ENCODE measurements at regions not wholly inside any gene's neighbourhood (a gene's known extent, or its start where the extent isn't known, plus 50 kb on each side); places are given as distances from the start of the nearest gene placed in this dataset.

- TF ChIP-seq EMX1 (CRISPR knock-in tag; IDR thresholded peaks at IDR 0.05) (no peak), GRHL2 (CRISPR knock-in tag; IDR thresholded peaks at IDR 0.05; ENCODE audit: insufficient replicate concordance, severe bottlenecking) (no peak)
Observed at GRCh38 chr18:64840911-64841701, 692.2 kb upstream of the LINC00305 start (continued).

- ATAC-seq (no peak), DNase-seq (ENCODE audit: low spot score) (no peak)
- ChIA-PET CTCF (no interaction called here), POLR2A (no interaction called here)
- H3K4me3 Mint-ChIP-seq = no peak overlapping the region
- H3K27ac Mint-ChIP-seq = no peak overlapping the region
- H3K4me1 Mint-ChIP-seq = 0 out of 2 replicates have a peak, but pooled peaks cover 2% of the 10 kb centered on the region
- no peaks in the 10 kb centered on the region; the same call in 1 of the 2 replicates for H3K36me3 Mint-ChIP-seq
- H3K27me3 Mint-ChIP-seq (ENCODE audit: low read depth) = no peaks in the 10 kb centered on the region; the same call in 1 of the 2 replicates
- H3K9me3 Mint-ChIP-seq = peaks cover 20% of the 10 kb centered on the region
- TF ChIP-seq ZNF425 (CRISPR knock-in tag; conservative IDR thresholded peaks at IDR 0.05) (no peak), SMAD3 (CRISPR knock-in tag; IDR thresholded peaks at IDR 0.05; ENCODE audit: borderline replicate concordance) (no peak), E2F5 (CRISPR knock-in tag; IDR thresholded peaks at IDR 0.05) (no peak), HMGXB4 (CRISPR knock-in tag; IDR thresholded peaks at IDR 0.05) (no peak), TEAD1 (CRISPR knock-in tag; IDR thresholded peaks at IDR 0.05) (no peak), AR (CRISPR knock-in tag; IDR thresholded peaks at IDR 0.05) (no peak), MYBL2 (CRISPR knock-in tag; IDR thresholded peaks at IDR 0.05) (no peak), GABPB1 (CRISPR knock-in tag; IDR thresholded peaks at IDR 0.05) (no peak), USF1 (CRISPR knock-in tag; IDR thresholded peaks at IDR 0.05) (no peak), SMAD4 (CRISPR knock-in tag; IDR thresholded peaks at IDR 0.05) (no peak), KAT7 (CRISPR knock-in tag; IDR thresholded peaks at IDR 0.05; ENCODE audit: borderline replicate concordance) (no peak), ATF2 (CRISPR knock-in tag; IDR thresholded peaks at IDR 0.05; ENCODE audit: borderline replicate concordance, low read depth) (no peak), ZMAT4 (CRISPR knock-in tag; IDR thresholded peaks at IDR 0.05) (no peak), E2F1 (CRISPR knock-in tag; IDR thresholded peaks at IDR 0.05) (no peak), OVOL2 (CRISPR knock-in tag; IDR thresholded peaks at IDR 0.05; ENCODE audit: borderline replicate concordance) (no peak), ZSCAN18 (CRISPR knock-in tag; IDR thresholded peaks at IDR 0.05) (no peak), ERG (CRISPR knock-in tag; IDR thresholded peaks at IDR 0.05) (no peak)
Observed at GRCh38 chr18:64810354-64810753, 661.5 kb upstream of the LINC00305 start.
